ENCODE measurements at regions not wholly inside any gene's neighbourhood (a gene's known extent, or its start where the extent isn't known, plus 50 kb on each side); places are given as distances from the start of the nearest gene placed in this dataset.

DNA sequence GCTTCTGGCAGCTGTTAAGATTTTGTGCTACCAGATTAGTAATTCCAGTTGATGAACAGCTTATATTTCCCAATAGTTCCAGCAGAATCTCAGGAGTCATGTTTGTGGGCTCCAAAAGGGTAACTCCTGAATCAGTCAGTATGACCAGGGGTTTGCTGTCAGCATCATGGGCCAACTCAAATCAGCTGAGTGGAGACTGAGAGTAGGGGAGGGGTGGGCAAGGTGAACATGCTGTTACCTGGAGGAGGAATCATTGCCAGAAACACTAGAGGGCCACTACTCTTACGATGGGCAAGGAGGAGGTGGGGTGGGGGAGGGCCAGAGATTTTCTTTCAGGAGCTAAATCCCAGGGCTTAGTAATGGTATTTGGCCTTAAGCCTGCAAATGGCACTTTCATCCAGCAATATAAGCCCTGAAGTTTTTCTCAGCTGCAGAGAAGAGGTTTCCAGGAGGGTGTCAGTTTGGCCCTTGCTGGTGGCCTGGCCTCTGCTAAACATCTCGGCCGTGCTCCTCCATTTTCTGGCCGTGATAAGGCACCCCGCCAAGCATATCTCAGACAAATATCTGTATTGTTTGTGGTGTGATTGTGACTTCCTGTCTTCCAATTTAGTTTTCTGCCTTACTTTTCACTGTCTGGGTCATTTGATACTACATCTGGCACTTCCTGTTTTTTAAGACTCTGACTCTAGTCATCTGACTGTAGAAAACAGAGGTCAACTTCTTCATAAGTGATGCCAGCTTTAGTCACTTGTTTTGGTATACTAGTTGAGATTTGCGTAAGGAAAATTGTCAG lies 120.5 kb upstream of the CXCR4 start:
- TF ChIP-seq, protein P1, sequence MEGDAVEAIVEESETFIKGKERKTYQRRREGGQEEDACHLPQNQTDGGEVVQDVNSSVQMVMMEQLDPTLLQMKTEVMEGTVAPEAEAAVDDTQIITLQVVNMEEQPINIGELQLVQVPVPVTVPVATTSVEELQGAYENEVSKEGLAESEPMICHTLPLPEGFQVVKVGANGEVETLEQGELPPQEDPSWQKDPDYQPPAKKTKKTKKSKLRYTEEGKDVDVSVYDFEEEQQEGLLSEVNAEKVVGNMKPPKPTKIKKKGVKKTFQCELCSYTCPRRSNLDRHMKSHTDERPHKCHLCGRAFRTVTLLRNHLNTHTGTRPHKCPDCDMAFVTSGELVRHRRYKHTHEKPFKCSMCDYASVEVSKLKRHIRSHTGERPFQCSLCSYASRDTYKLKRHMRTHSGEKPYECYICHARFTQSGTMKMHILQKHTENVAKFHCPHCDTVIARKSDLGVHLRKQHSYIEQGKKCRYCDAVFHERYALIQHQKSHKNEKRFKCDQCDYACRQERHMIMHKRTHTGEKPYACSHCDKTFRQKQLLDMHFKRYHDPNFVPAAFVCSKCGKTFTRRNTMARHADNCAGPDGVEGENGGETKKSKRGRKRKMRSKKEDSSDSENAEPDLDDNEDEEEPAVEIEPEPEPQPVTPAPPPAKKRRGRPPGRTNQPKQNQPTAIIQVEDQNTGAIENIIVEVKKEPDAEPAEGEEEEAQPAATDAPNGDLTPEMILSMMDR (IDR thresholded peaks at IDR 0.05; ENCODE audit: borderline replicate concordance, control extremely low read depth, extremely low read depth, insufficient read depth, missing control alignments) = no peak
- DNase-seq (ENCODE audit: low spot score) = peak; percentile 60
- in situ Hi-C loops (cut with MboI; ENCODE audit: low sequenced_read_pairs, unreplicated experiment) = no loop called here

DNA sequence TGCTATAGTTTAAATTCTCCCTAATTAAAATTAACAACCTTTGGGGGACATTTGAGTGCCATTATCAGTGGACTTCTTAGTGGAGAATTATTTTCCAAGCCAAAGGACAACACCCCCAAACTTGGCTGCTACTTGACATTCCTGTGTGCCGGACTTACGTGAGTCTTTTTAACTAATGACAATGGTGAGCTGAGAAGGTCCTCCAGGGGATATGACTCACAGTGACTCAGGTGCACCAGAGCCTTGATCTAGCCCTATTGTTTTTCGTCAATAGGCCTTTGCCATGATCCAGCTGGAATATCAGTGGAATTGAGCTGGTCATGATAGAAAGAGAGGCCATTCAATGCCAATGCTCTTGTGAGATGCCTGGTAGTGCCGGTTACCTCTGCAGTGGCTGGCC lies 118.1 kb upstream of the CXCR4 start:
- in situ Hi-C loops (cut with MboI; ENCODE audit: low sequenced_read_pairs, unreplicated experiment) = no loop called here
- TF ChIP-seq, protein P1 (IDR thresholded peaks at IDR 0.05; ENCODE audit: borderline replicate concordance, control extremely low read depth, extremely low read depth, insufficient read depth, missing control alignments) = no peak
- DNase-seq (ENCODE audit: low spot score) = no peak

DNA sequence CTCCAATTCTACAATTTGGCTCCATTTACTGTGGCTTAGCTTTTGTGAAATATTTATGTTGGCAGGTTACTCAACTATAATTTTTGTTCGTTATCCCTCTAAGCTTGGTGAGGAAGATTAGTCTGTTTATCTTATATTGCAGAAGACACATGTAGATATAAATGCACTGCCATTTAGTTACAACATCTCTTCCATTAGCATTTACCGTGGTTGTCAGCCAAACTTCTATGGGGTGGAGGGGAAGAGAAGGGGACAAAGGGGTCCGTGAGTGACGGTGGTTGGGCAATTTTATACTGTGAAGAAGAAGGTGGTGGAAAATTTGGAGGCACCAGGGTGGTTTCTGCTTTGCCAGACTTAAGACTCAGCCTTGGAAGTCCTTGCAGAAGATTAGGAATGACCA lies 117.6 kb upstream of the CXCR4 start:
- TF ChIP-seq, protein P1 (IDR thresholded peaks at IDR 0.05; ENCODE audit: borderline replicate concordance, control extremely low read depth, extremely low read depth, insufficient read depth, missing control alignments) = no peak
- DNase-seq (ENCODE audit: low spot score) = no peak
- in situ Hi-C loops (cut with MboI; ENCODE audit: low sequenced_read_pairs, unreplicated experiment) = no loop called here

DNA sequence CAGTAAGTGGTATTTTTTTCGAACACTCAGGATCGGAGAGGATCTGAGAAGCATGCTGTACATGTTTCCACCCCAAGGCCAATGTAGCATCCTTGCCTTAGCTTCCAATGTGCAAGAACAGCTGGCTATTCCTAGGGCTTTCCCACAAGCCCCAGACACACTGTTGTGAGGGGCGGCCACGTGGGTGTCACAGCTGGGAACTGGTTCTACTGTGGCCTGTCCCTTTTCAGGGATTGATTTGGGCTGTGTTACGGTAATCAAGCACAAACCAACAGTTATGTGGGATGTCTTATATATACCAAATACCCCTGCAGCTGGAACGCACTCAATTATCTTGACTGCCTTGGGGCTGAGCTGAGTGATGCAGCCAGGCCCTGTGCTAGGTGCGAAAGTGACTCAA lies 116.3 kb upstream of the CXCR4 start:
- in situ Hi-C loops (cut with MboI; ENCODE audit: low sequenced_read_pairs, unreplicated experiment) = no loop called here
- TF ChIP-seq, protein P1 (IDR thresholded peaks at IDR 0.05; ENCODE audit: borderline replicate concordance, control extremely low read depth, extremely low read depth, insufficient read depth, missing control alignments) = no peak
- no peak for DNase-seq (ENCODE audit: low spot score)

DNA sequence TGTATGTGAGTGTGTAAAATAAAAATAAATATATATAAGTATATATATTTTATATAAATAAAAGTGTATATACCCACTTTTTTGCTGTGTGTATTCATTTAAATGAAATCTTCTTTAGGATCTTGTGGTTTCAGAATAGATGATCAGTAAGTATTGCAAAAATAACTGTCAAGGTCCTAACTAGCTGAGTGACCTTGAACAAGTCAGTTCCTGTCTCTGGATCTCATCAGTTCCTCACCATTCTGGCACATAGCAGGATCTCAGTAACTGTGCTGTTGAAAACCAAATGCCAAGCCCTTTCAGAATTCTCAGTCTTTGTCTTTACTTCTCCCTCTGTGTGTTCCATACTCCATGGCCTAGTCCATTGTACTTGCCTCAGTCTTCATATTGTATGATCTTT lies 115.3 kb upstream of the CXCR4 start:
- TF ChIP-seq, protein P1 (IDR thresholded peaks at IDR 0.05; ENCODE audit: borderline replicate concordance, control extremely low read depth, extremely low read depth, insufficient read depth, missing control alignments) = no peak
- in situ Hi-C loops (cut with MboI; ENCODE audit: low sequenced_read_pairs, unreplicated experiment) = no loop called here
- no peak for DNase-seq (ENCODE audit: low spot score)

DNA sequence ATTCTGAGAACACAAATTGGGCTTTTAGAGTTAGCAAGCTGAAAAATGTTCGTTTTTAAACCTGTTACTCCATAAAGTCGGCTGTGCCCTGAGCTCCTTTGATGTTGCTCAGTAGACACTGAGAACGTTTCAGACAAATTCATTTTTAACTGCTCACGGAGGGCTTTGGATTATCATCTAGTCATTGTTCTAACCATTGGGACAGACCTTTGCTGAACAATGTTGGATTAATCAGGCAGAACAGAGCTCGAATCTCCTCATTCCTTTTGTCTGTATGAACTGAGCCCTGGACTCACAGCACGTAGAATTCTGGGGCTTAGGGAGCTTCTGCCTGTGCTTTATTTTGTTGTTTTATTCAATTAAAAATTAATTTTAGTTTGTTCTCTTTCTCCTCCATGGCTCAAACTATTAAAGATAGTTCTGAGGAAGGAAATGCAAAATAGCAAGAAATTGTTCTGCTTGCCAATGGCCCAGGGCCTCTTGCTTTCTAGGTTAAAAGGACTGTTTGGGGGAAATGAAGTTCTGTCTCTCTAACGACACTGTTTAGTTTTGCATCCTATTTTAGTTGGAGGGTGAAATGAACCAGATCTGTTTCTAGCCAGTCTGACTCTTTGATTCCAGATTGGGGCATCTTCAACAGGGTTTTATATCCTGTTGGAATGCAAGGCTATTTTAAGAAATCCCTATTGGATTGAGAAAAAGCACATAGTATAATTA lies 114.7 kb upstream of the CXCR4 start:
- no peak for DNase-seq (ENCODE audit: low spot score)

More for the DNA sequence above, 114.7 kb upstream of the CXCR4 start:
- TF ChIP-seq, protein P1 (IDR thresholded peaks at IDR 0.05; ENCODE audit: borderline replicate concordance, control extremely low read depth, extremely low read depth, insufficient read depth, missing control alignments) = no peak
- in situ Hi-C loops (cut with MboI; ENCODE audit: low sequenced_read_pairs, unreplicated experiment) = no loop called here
